ENCODE measurements at regions not wholly inside any gene's neighbourhood (a gene's known extent, or its start where the extent isn't known, plus 50 kb on each side); places are given as distances from the start of the nearest gene placed in this dataset.

DNA sequence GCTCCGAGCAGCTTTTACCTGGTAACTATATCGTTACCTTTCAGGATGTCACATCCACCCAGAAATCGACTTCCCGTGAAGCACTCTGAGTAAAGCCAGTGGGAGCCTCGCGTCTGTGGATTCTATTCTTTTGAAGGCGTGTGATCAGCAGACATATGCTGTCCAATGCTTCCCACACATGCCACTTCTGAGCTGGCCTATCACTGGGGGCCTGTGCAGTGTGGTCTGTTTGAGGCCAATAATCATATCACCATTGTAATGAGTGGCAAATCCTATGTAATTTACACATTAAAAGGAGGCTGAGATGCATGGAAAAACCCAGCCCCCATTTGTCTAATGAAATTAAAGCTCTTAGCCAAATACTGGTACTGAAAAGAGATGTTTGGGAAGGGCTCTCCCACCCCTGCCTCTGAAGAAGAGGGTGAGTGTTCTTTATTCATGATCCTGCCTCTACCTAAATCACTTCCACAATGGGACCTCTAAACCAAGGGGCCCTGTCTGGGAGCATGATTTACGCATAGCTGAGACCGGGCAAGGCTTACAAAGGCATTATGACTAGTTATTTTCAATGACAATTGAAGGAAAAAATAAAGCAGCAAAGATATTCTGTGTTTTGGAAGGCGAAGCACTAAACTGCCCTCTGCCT is 686.8 kb downstream of the ZEB2 start:
- TF ChIP-seq ZNF274 (IDR thresholded peaks at IDR 0.05; ENCODE audit: low read depth, low read length) (no peak), YY1 (IDR thresholded peaks at IDR 0.05; ENCODE audit: insufficient read depth, insufficient read length) (no peak), SUZ12 (IDR thresholded peaks at IDR 0.05; ENCODE audit: extremely low read depth, insufficient read depth, insufficient read length) (no peak)
- Histone ChIP-seq H3K4me1 (ENCODE audit: insufficient read depth, insufficient read length) (no peaks in the 10 kb centered on the region), H3K27me3 (ENCODE audit: insufficient read depth, insufficient read length) (no peaks in the 10 kb centered on the region), H3K4me3 (ENCODE audit: insufficient read length, low read depth) (no peak overlapping the region), H3K9ac (ENCODE audit: insufficient read length, low read depth) (no peak overlapping the region), H3K36me3 (ENCODE audit: insufficient read depth, insufficient read length, low read length) (no peaks in the 10 kb centered on the region), H3K9me3 (ENCODE audit: insufficient read depth, low read length) (no peaks in the 10 kb centered on the region)
- DNase-seq (ENCODE audit: low read depth, low spot score): peak; percentile 36

DNA sequence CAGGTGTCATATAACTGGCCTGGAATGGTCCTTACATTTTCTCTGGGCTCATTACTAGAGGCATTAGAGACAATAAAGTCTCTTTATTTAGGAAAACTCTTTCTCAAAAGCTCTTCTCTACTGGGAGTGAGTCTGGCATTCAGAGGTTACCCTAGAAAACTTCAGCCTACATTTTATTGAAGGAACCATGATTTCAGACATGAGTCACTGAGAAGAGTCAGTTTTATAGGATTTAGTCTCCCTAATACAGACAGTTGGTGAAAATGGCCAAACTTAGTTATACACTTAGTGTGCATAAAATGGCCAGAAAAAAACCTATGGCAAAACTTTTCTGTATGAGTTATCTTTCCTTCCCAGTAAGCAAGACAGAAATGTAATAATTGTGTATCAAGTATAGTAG is 689.4 kb downstream of the ZEB2 start:
- TF ChIP-seq YY1 (IDR thresholded peaks at IDR 0.05; ENCODE audit: insufficient read depth, insufficient read length) (no peak), ZNF274 (IDR thresholded peaks at IDR 0.05; ENCODE audit: low read depth, low read length) (no peak), SUZ12 (IDR thresholded peaks at IDR 0.05; ENCODE audit: extremely low read depth, insufficient read depth, insufficient read length) (no peak)
- Histone ChIP-seq H3K4me1 (ENCODE audit: insufficient read depth, insufficient read length) (no peaks in the 10 kb centered on the region), H3K27me3 (ENCODE audit: insufficient read depth, insufficient read length) (no peaks in the 10 kb centered on the region), H3K9me3 (ENCODE audit: insufficient read depth, low read length) (no peaks in the 10 kb centered on the region), H3K36me3 (ENCODE audit: insufficient read depth, insufficient read length, low read length) (no peaks in the 10 kb centered on the region), H3K4me3 (ENCODE audit: insufficient read length, low read depth) (no peak overlapping the region), H3K9ac (ENCODE audit: insufficient read length, low read depth) (no peak overlapping the region)
- no peak for DNase-seq (ENCODE audit: low read depth, low spot score)

- no peaks in the 10 kb centered on the region for H3K9me3 ChIP-seq (ENCODE audit: insufficient read depth, low read length)
- no peaks in the 10 kb centered on the region for H3K36me3 ChIP-seq (ENCODE audit: insufficient read depth, insufficient read length, low read length)
- H3K4me3 ChIP-seq (ENCODE audit: insufficient read length, low read depth): no peak overlapping the region
- no peak for TF ChIP-seq SUZ12 (IDR thresholded peaks at IDR 0.05; ENCODE audit: extremely low read depth, insufficient read depth, insufficient read length)
- no peak for DNase-seq (ENCODE audit: low read depth, low spot score)
- no peaks in the 10 kb centered on the region for H3K27me3 ChIP-seq (ENCODE audit: insufficient read depth, insufficient read length)
- no peak overlapping the region for H3K9ac ChIP-seq (ENCODE audit: insufficient read length, low read depth)
- no peaks in the 10 kb centered on the region for H3K4me1 ChIP-seq (ENCODE audit: insufficient read depth, insufficient read length)
These were observed 691.0 kb downstream of the ZEB2 start for GRCh38 chr2:143828763-143829537.

DNA sequence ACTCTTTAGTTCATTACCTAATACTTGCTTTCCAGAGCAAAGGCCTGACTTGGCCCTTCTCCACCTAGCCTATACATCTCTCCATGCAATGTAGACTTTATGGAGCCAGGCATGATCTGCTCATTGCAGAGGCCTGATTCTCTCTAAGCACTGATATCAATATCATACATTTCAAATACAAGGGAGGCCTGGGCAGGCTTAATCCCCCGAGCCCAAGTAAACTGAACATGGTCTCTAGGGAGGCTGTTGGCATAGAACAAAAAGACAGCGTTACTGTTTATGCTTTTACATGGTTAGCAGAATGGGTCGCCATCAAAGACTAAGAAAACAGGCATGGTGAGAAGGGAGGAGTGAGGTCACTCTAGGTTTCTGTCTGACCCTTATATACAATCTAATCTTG is 695.1 kb downstream of the ZEB2 start:
- H3K9ac ChIP-seq (ENCODE audit: insufficient read length, low read depth): no peak overlapping the region
- no peaks in the 10 kb centered on the region for H3K36me3 ChIP-seq (ENCODE audit: insufficient read depth, insufficient read length, low read length)
- H3K4me1 ChIP-seq (ENCODE audit: insufficient read depth, insufficient read length): no peaks in the 10 kb centered on the region
- no peaks in the 10 kb centered on the region for H3K9me3 ChIP-seq (ENCODE audit: insufficient read depth, low read length)
- H3K27me3 ChIP-seq (ENCODE audit: insufficient read depth, insufficient read length): no peaks in the 10 kb centered on the region
- TF ChIP-seq YY1 (IDR thresholded peaks at IDR 0.05; ENCODE audit: insufficient read depth, insufficient read length) (no peak), ZNF274 (IDR thresholded peaks at IDR 0.05; ENCODE audit: low read depth, low read length) (no peak), SUZ12 (IDR thresholded peaks at IDR 0.05; ENCODE audit: extremely low read depth, insufficient read depth, insufficient read length) (no peak)
- H3K4me3 ChIP-seq (ENCODE audit: insufficient read length, low read depth): no peak overlapping the region
- DNase-seq (ENCODE audit: low read depth, low spot score): no peak

- H3K27me3 ChIP-seq (ENCODE audit: insufficient read depth, insufficient read length): no peaks in the 10 kb centered on the region
- H3K9me3 ChIP-seq (ENCODE audit: insufficient read depth, low read length): no peaks in the 10 kb centered on the region
- H3K36me3 ChIP-seq (ENCODE audit: insufficient read depth, insufficient read length, low read length): no peaks in the 10 kb centered on the region
- H3K4me1 ChIP-seq (ENCODE audit: insufficient read depth, insufficient read length): no peaks in the 10 kb centered on the region
- H3K9ac ChIP-seq (ENCODE audit: insufficient read length, low read depth): no peak overlapping the region
- no peak for DNase-seq (ENCODE audit: low read depth, low spot score)
- H3K4me3 ChIP-seq (ENCODE audit: insufficient read length, low read depth): no peak overlapping the region
- TF ChIP-seq ZNF274 (IDR thresholded peaks at IDR 0.05; ENCODE audit: low read depth, low read length) (no peak), SUZ12 (IDR thresholded peaks at IDR 0.05; ENCODE audit: extremely low read depth, insufficient read depth, insufficient read length) (no peak), YY1 (IDR thresholded peaks at IDR 0.05; ENCODE audit: insufficient read depth, insufficient read length) (no peak)
These were observed 694.7 kb downstream of the ARHGAP15 start for GRCh38 chr2:143823876-143824275.

GRCh38 chr2:143823296-143823695 is 694.1 kb downstream of the ARHGAP15 start:
- H3K36me3 ChIP-seq (ENCODE audit: insufficient read depth, insufficient read length, low read length): no peaks in the 10 kb centered on the region
- H3K4me3 ChIP-seq (ENCODE audit: insufficient read length, low read depth): no peak overlapping the region
- DNase-seq (ENCODE audit: low read depth, low spot score): no peak
- no peaks in the 10 kb centered on the region for H3K9me3 ChIP-seq (ENCODE audit: insufficient read depth, low read length)
- no peaks in the 10 kb centered on the region for H3K4me1 ChIP-seq (ENCODE audit: insufficient read depth, insufficient read length)
- H3K27me3 ChIP-seq (ENCODE audit: insufficient read depth, insufficient read length): no peaks in the 10 kb centered on the region
- no peak overlapping the region for H3K9ac ChIP-seq (ENCODE audit: insufficient read length, low read depth)
- no peak for TF ChIP-seq ZNF274 (IDR thresholded peaks at IDR 0.05; ENCODE audit: low read depth, low read length)
- no peak for TF ChIP-seq SUZ12 (IDR thresholded peaks at IDR 0.05; ENCODE audit: extremely low read depth, insufficient read depth, insufficient read length)

DNA sequence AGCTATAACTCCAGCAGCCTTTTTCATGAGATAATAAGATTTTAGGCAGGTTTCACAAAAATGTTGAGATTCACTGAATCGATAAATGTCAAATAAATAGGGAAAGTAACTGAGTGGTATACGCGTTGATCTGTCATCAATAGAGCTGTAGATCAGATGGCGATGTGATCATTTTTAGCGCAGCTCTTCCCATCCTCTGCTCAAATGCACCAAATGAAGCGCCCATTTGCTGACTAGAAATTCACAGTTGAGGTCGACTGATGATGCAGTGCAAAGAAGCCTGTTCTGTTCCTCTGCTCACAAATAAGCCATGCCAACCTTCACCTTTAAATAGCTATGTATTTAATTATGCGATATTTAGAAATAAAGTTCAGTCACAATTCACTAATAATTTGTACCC is 693.5 kb downstream of the ARHGAP15 start:
- TF ChIP-seq ZNF274 (IDR thresholded peaks at IDR 0.05; ENCODE audit: low read depth, low read length): no peak
- no peak for TF ChIP-seq YY1 (IDR thresholded peaks at IDR 0.05; ENCODE audit: insufficient read depth, insufficient read length)
- TF ChIP-seq SUZ12 (IDR thresholded peaks at IDR 0.05; ENCODE audit: extremely low read depth, insufficient read depth, insufficient read length): no peak
- H3K4me1 ChIP-seq (ENCODE audit: insufficient read depth, insufficient read length): no peaks in the 10 kb centered on the region
- H3K9me3 ChIP-seq (ENCODE audit: insufficient read depth, low read length): no peaks in the 10 kb centered on the region
- H3K27me3 ChIP-seq (ENCODE audit: insufficient read depth, insufficient read length): no peaks in the 10 kb centered on the region
- no peak overlapping the region for H3K9ac ChIP-seq (ENCODE audit: insufficient read length, low read depth)
- no peak for DNase-seq (ENCODE audit: low read depth, low spot score)
- no peaks in the 10 kb centered on the region for H3K36me3 ChIP-seq (ENCODE audit: insufficient read depth, insufficient read length, low read length)
- no peak overlapping the region for H3K4me3 ChIP-seq (ENCODE audit: insufficient read length, low read depth)

Measured in NT2/D1 (cell line).